ENCODE measurements at regions not wholly inside any gene's neighbourhood (a gene's known extent, or its start where the extent isn't known, plus 50 kb on each side); places are given as distances from the start of the nearest gene placed in this dataset.
"Not testable (repeated sequence)": the region's sequence is repeated elsewhere in the genome, so short reads cannot be mapped to it uniquely, and the experiment has no call there.

DNA sequence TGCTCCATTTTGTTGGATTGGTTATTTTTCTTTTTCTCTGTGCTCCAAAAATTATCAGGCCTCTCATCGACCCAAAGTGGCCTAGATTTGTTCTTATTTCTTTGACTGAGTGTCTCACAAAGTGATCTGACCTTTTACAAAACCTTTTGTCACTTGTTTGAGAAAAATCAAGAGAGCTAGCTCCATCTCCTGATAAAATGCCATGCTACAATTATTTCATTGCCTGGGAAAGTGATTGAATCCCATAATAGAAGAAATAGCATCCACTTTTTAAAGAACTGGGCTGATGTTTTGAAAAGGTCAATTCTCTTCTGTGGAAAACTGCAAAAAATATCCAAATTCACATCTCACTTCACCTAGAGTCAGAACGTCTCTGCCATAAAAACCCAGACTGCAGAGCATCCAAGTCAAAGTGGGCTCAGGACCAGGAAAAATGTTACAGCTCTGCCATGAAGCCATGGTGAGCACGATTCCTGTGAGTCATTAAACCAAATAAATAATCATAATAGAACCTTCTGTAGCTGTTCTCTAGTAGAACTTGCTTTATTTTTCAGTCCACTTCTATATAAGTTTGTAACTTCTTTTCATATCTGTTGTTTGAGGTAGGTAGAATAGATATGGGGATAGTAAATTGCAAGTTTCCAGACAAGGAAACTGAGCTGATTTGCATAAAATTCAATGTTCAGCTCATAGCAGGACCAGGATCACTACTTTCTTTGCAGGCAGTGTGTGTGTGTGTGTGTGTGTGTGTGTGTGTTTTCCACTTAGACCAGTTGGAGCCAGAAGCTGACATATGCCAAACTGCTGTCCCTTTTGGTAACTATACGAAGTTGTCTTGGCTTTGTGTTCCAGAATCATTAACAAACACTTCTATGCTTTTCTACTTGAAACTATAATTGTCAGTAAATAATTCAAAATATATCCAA is 632.5 kb upstream of the ANKRD30A start:
- no peak for DNase-seq (ENCODE audit: low spot score)

DNA sequence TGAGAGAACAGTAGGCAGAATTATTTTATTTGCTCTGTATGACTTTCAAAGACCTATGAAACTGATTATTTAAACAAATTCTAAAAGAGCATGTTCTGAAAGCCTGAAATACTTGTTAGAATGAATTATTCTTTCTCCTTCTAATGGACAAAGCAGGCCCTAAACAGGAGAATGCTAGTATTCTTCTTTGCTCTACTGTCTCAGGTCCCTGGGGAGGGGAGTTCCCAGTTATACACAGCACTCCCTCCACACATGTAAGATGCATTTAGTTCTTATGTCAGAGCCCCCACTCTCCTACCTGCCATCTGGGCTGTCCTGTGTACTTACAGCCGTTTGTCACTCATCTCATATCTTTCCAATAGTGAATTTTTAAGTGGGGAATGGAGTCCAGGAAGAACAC is 633.5 kb upstream of the ANKRD30A start:
- DNase-seq (ENCODE audit: low spot score) = no peak

DNA sequence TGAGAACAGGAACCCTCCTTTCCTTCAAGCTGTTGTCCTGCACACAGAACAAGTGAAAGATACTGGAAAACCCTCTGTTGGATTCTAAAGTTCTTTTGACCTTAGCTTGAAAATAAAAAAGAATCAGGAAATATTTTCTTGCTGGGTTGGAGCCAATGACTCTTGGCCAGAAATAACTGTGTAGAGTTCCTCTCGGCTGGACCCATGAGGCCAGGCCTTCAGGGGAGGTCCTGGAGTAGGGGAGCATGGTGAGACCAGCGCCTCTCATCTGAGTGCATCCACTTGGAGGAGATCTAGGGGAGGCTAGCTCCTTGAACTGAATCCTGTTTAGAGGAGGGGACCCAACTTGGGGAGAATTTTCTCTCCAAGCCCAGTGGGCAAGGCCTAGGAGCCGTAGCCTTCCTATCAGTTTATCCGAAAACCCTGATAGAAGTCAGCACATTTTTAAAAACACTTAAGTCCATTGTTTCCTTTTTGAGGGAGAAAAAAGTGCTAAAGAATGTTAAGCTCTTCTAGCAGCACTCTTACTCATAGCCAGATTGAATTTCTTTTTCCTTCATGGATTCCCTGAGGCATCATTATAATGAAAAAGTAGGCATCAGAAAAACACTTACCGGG is 635.7 kb upstream of the ANKRD30A start:
- no peak for DNase-seq (ENCODE audit: low spot score)

DNA sequence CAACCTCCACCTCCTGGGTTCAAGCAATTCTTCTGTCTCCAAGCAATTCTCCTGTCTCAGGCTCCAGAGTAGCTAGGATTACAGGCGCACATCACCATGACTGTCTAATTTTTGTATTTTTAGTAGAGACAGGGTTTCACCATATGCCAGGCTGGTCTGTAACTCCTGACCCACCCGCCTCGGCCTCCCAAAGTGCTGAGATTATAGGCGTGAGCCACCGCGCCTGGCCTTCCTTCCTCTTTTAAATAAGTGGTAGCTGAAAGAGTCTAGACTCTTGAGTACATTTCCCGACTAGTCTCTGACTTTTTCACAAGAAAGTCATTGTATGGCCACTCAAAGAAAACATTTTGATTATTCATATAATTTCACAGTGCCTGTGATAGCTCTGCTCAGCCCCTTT is 636.2 kb upstream of the ANKRD30A start:
- DNase-seq (ENCODE audit: low spot score) = no peak

DNA sequence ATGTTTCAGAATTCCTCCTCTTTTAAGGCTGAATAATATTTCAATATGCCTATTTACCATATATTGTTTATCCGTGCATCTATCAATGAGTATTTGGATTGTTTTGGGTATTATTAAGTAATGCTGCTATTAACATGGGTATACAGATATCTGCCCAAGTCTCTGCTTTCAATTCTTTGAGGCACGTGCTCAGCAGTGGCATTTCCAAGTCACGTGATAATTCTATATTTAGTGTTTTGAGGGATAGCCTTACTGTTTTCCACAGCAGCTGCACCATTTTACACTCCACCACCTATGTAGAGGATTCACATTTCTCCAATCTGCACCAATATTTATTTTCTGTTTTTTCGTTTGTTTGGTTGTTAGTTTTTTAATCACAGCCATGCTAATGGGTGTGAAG is 636.8 kb upstream of the ANKRD30A start:
- no peak for DNase-seq (ENCODE audit: low spot score)

DNA sequence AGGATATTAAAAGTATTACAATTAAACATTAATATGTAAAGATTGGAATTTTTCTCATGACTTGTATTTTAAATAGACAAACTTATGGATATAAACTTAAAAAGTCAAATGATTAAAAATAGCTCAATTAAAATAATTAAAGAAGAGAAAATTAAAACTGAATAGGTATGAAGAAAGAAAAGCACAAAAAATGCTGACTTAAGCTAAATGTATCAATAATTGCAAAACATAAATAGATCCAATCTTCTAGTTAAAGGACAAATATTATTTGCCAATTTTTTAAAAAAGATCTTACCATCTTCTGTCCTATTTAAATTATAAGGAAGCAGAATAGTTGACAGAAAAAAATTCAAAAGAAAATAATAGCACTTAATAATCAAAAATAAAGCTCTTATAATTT is 646.3 kb upstream of the ANKRD30A start:
- DNase-seq (ENCODE audit: low spot score) = no peak

DNA sequence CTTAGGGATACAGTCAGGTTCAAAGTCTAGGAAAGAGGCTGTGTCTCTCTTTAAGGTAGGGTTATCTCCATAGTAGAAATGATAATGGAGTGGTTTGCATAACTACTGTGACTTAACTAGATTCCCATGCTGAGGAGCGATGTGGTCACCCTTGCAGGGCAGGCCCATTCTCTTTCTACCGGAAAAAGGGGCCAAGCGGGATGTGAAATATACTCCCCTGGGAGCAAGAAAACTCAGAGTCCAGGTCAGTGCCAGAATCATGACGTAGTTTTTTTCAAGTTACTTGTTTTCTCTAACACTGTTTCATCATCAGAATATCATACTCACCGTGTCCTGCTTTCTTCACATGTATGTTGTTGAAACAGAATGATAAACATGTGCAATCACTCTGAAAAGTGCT is 649.0 kb upstream of the ANKRD30A start:
- no peak for DNase-seq (ENCODE audit: low spot score)

DNA sequence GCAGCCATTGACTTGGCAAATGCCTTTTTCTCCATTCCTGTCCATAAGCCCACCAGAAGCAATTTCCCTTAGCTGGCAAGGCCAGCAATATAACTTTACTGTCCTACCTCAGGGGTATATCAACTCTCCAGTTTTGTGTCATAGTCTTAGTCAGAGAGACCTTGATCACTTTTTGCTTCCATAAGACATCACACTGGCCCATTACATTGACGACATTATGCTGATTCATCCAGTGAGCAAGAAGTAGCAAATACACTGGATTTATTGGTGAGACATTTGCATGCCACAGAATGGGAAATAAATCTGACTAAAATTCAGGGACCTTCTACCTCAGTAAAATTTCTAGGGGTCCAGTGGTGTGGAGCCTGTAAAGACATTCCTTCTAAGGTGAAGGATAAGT is 649.7 kb upstream of the ANKRD30A start:
- DNase-seq (ENCODE audit: low spot score) = no peak

DNA sequence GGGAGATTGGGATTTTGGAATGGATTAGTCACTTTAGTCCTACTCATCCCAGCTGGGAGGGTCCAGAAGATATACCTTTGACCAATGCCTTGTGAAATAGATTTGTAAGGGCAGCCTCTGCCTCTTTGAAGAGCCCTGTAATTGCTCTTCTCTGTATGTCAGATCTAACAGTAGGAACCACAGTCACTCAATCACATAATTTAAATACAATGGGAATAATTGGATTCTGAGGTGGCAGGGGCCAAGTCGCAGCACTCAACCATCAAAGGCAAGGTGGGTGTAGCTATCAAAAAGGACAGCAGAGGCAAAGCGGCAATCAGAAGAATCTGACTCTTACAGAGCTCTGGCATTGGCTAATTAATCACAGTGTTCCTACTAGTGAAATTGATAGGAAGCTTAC is 650.9 kb upstream of the ANKRD30A start:
- no peak for DNase-seq (ENCODE audit: low spot score)

DNA sequence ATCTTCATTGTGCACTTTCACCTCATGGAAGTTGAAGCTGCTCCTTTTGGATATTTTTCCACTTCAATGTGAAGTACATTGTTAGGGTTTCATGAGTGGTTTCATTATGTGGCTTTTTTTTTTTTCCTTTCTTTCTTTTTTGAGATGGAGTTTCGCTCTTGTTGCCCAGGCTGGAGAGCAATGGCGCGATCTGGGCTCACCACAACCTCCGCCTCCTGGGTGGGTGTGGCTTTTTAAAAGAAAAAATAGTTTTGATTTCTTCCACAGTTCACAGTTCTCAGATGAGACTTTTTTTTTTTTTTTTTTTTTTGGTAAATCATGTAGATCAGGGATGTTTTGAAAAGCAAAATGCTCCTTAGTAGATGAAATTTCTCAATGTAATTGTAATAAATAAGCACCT is 652.3 kb upstream of the ANKRD30A start:
- DNase-seq (ENCODE audit: low spot score) = no peak

DNA sequence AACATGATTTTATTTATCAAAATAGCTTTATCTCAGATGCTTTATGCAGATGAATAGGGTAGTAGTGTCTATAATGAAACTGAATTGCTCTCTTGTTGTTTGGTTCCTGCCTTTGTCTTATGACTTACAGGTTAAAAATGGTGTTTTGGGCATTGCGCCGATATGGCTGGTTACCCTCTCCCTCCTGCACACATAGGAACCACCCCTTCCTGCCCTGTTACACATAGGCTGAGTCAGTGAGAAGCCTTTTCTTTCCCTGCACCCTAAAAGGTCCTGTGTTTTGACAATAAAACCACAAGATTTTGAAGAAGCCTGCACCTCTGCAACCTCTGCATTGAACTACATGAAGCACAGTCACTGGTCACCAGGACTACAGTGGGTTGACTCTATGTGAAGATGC is 655.8 kb upstream of the ANKRD30A start:
- DNase-seq (ENCODE audit: low spot score) = no peak

DNA sequence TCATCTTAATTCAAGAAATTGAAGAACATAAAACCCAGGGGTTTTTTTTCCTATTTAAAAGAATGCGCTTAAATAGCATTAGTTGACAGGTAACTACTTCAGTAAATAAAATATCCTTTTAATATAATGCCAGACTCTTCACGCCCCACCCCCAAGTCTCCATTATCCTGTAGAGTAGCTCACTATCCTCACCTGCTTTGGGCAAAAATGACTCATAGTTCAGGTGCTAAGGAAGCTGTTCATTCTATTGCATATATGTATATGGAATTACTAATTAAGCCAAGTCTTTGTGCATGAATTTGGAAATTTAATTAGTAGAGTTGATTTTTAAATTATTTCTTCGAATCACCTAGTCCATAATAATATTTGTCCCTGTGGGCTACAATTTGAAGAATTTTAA is 656.8 kb upstream of the ANKRD30A start:
- no peak for DNase-seq (ENCODE audit: low spot score)

DNA sequence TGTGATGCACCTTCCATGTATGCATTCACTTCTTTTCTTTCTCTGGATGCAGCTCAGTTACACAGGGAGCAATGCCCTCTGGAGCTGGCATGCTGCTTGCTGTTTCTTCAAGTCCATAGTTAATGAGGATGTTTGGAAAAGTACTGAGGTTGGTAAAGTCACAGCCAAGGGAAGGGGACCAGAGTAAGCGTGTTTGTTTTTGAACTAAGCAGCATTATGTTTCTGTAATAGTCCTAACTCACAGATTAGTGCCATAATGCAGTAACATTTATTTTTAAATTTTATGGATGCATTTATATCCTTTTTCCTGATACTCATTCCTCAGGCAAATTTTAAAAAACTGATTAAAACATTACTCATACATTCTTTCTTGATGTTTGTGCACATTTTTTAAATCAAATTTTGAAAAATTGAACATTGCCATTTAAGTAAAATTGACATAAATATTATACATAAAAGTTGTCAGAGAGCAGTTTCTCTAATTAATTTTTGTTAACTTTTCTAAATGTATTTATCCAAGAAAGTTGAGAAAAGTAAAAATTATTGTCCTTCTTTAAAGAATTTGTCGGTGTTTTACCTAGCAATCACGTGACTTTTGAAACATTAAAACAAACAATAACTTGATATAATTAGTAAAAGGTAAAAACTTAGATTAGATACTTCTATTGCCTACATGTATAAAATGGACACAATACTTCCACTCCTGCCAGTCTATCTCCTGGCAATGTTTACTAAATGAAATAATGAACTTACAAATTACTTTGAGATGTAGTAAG is 659.6 kb upstream of the ANKRD30A start:
- no peak for DNase-seq (ENCODE audit: low spot score)

DNA sequence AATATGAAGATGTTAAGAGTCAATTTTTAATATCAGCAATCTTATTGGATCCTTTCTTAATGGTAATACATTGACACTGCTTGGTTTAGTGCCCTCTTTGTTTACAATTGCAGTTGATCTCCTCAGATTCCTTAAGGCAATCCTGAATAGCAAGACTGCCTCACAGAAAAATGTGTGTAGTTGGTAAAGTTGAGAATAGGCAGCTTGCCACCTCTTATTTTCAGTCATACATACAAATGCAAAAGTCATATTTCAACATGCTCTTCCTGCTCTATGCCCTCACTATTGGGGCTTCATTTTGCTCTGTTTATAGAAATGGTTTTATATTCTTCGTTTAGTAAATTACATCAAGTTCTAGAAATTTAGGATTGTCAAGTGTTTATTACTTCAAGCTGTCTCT is 661.1 kb upstream of the ANKRD30A start:
- no peak for DNase-seq (ENCODE audit: low spot score)

DNA sequence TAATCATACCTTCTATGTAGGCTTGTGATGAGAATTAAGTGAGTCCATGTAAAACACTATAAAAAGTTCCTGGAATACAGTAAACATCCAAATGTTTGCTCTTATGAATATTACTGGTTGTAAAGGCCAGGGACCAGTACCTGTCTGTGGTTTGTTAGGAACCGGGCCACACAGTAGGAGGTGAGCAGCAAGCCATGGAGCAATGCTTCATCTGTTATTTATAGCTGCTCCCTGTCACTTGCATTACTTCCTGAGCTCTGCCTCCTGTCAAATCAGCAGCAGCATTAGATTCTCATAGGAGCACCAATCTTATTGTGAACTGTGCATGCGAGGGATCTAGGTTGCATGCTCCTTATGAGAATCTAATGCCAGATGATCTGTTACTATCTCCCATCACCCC is 662.0 kb upstream of the ANKRD30A start:
- no peak for DNase-seq (ENCODE audit: low spot score)

DNA sequence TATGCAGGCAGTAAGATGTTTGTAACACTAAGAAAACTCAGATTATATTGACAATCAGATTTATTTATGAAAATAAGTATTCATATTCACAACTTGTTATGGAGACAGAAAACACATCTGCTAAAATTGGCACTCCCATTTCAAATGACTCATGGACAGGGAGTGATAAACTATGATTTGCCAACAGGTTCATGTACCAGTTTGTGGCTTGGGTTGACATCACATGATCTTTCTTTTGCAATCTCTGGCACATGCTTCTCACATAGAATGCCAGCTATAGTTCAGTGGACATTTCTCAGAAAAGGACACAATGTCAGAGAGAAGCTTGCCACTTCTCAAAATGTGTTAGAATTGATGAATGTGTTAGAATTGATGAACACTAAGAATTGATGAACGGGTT is 663.2 kb upstream of the ANKRD30A start:
- no peak for DNase-seq (ENCODE audit: low spot score)

DNA sequence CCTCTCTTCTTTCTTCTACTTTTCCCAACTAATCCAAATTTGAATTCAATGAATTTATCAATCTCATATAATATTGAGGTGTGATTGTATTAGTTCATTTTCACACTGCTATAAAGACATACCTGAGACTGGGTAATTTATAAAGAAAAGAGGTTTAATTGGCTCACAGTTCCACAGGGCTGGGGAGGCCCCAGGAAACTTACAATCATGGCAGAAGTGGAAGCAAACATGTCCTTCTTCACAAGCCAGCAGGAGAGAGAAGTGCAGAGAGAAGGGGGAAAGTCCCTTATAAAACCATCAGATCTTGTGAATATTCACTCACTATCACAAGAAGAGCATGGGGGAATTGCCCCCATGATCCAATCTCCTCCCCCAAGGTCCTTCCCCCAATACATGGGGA is 667.0 kb upstream of the ANKRD30A start:
- not testable (repeated sequence) for DNase-seq (ENCODE audit: low spot score)

DNA sequence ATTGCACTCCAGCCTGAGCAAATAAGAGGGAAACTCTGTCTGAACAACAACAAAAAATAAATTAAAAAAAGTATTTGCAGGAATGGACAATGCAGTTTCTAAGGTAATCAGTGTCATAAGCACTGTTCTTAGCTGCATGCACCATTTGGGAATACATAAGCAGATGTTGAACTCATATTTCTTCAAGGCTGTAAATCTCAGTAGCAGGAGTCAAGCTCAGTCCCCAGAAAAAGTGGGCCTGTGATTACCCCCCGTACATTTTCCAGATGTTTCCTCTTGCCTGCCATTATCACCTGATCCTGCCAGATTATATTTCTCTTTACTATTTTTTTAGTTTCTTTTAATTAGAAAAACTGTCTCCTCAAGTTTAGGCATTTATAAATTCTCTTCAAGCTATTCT is 667.6 kb upstream of the ANKRD30A start:
- DNase-seq (ENCODE audit: low spot score) = no peak

DNA sequence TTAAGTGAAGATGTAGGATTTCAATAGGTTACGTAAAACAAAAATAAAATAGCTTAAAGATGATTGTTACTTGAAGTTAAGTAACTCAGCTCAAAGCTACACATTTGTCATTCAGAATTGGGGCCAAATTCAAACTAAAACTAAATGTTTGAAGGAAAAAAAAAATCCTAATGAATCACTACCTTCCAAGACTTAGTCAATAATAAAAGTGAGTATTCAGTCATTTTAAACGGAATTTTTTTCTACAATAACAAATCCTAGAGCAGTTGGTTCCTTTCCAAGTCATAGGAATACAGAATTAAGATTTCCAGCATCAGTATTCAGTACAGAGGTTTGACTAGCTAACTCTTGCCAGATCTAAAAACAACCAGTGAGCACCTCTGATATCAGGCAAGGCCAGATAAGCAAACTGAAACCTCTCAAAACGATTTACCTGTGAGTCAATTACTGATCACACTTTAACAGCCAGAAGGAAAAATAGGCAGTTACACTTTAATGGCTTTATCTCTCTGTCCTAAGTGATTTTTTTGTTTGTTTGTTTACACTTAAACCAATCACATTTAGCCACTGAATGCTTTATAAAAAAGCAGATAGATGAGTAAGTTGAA is 669.8 kb upstream of the ANKRD30A start:
- DNase-seq (ENCODE audit: low spot score) = no peak

DNA sequence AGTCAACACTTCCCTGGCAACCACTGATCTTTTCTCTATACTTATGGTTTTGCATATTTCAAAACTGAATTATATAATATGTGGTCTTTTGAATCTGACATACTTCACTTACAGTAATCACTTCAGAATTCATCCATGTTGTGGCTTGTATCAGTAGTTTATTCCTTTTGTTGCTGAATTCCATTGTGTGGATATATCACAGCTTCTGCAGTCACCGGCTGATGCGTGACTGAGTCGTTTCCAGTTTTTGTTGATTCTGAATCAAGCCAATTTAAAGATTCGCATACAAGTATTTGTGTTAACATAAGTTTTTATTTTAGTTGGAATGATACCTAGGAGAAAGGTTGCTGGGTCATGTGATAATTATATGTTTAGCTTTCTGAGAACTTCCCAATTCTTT is 672.5 kb upstream of the ANKRD30A start:
- DNase-seq (ENCODE audit: low spot score) = no peak

DNA sequence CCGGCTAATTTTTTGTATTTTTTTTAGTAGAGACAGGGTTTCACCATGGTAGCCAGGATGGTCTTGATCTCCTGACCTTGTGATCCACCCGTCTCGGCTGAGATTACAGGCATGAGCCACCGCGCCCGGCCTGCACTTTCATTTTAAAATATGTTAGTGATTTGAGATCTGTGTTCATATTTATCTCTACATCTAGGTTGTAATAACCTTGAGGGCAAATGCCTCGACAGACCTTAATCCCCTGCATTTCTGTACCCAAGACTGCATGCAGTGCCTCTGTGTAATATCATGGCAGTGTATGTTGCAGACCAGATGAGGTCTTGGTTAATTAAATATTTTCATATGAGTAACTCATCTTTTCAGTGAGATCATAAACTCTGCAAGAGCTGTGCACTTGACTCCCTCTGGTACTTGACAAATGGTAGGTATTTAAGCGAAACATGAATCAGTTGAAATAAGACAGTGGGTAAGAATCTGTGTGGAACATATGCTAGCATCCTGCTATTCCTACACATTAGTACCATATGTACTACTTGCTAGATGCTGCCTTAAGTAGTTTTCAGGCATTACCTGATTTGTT is 673.9 kb upstream of the ANKRD30A start:
- DNase-seq (ENCODE audit: low spot score) = no peak

DNA sequence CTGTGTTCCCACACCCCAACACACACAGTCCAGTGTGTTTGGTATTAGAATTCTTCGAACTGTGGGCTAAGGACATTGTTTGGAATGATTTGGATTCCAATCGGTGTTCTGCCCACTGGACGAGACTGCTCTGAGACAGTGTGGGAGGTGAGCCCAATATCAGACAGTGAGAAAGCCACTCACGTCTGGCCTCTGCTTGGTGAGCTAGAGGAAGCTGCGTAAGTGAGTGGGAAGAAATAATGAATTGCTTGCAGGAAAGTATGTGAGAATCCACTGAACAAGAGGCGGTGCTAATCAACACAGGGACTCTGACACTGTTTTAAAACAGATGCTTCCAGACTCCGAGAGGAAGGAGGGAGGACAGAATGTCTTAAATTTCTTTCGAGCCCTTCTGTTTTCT is 675.0 kb upstream of the ANKRD30A start:
- DNase-seq (ENCODE audit: low spot score) = no peak

Data from cerebellar cortex (tissue), 1 donor.